Erythroblast (primary cell): ENCODE measurements at regions not wholly inside any gene's neighbourhood (a gene's known extent, or its start where the extent isn't known, plus 50 kb on each side); places are given as distances from the start of the nearest gene placed in this dataset.
"Not testable (repeated sequence)": the region's sequence is repeated elsewhere in the genome, so short reads cannot be mapped to it uniquely, and the experiment has no call there.

Source experiments
- DNase-seq, 2 experiments: peaks; one replicate each; lab custom pipeline; 2025; lab: John Stamatoyannopoulos, UW
- GATA1 ChIP-seq: IDR thresholded peaks from 2 replicates; pipeline ENCODE4 v1.6.1; 2011; ENCODE audit warnings: low read depth, mild to moderate bottlenecking, control low read depth, low read length, moderate library complexity
- POLR2A ChIP-seq: IDR thresholded peaks from 2 replicates; pipeline ENCODE4 v1.6.1; 2011; ENCODE audit warnings: mild to moderate bottlenecking, low read length

- not testable (repeated sequence) for DNase-seq
These were observed 141.1 kb downstream of the SLCO4C1 start for GRCh38 chr5:102154791-102155605.

GRCh38 chr5:102154291-102154690 is 141.8 kb downstream of the SLCO4C1 start:
- no peak for DNase-seq
- no peak for TF ChIP-seq POLR2A
- no peak for TF ChIP-seq GATA1

- DNase-seq = peak; percentile 1 to 8
These were observed 142.9 kb downstream of the SLCO4C1 start for GRCh38 chr5:102153003-102153759.

GRCh38 chr5:102139029-102139428 is 157.1 kb downstream of the SLCO4C1 start:
- no peak for DNase-seq
- no peak for TF ChIP-seq POLR2A
- no peak for TF ChIP-seq GATA1

More at GRCh38 chr5:102153003-102153759, 142.9 kb downstream of the SLCO4C1 start:
- TF ChIP-seq POLR2A (no peak), GATA1 (no peak)

GRCh38 chr5:102138243-102138653 is 157.8 kb downstream of the SLCO4C1 start:
- TF ChIP-seq POLR2A (no peak), GATA1 (no peak)
- DNase-seq = no peak

- TF ChIP-seq POLR2A (no peak), GATA1 (no peak)
- DNase-seq = no peak
These were observed 165.2 kb downstream of the SLCO4C1 start for GRCh38 chr5:102130890-102131289.

GRCh38 chr5:102130386-102130785 is 165.7 kb downstream of the SLCO4C1 start:
- no peak for DNase-seq
- TF ChIP-seq POLR2A (no peak), GATA1 (no peak)

GRCh38 chr5:102119252-102119651 is 176.8 kb downstream of the SLCO4C1 start:
- DNase-seq = no peak
- no peak for TF ChIP-seq GATA1
- TF ChIP-seq POLR2A = no peak

GRCh38 chr5:102115736-102116135 is 180.3 kb downstream of the SLCO4C1 start:
- TF ChIP-seq GATA1 (no peak), POLR2A (no peak)
- no peak for DNase-seq

GRCh38 chr5:102114525-102115069 is 181.5 kb downstream of the SLCO4C1 start:
- no peak for DNase-seq
- TF ChIP-seq POLR2A (no peak), GATA1 (no peak)

- TF ChIP-seq GATA1 (no peak), POLR2A (no peak)
These were observed 188.2 kb downstream of the SLCO4C1 start for GRCh38 chr5:102107865-102108264.

GRCh38 chr5:102106599-102106998 is 189.5 kb downstream of the SLCO4C1 start:
- DNase-seq = no peak
- no peak for TF ChIP-seq GATA1
- no peak for TF ChIP-seq POLR2A

More at GRCh38 chr5:102107865-102108264, 188.2 kb downstream of the SLCO4C1 start:
- DNase-seq = no peak

GRCh38 chr5:102099766-102100331 is 196.2 kb downstream of the SLCO4C1 start:
- TF ChIP-seq GATA1 (no peak), POLR2A (no peak)
- no peak for DNase-seq

GRCh38 chr5:102099083-102099482 is 197.0 kb downstream of the SLCO4C1 start:
- DNase-seq = not testable (repeated sequence)

GRCh38 chr5:102098606-102099005 is 197.5 kb downstream of the SLCO4C1 start:
- DNase-seq = not testable (repeated sequence)
